Right renal pelvis (tissue), 4 donors: ENCODE measurements at regions not wholly inside any gene's neighbourhood (a gene's known extent, or its start where the extent isn't known, plus 50 kb on each side); places are given as distances from the start of the nearest gene placed in this dataset.
A peak's percentile ranks its signal among the peaks of the same experiment; 100 is the strongest.

Experiments
- DNase-seq, 4 donors: peaks; one replicate each; pipeline ENCODE4 v3.0.0-alpha.2; 2013; ENCODE audit warnings: low read depth in 4 of 4, low spot score in 3 of 4, missing footprints in 1 of 4

DNA sequence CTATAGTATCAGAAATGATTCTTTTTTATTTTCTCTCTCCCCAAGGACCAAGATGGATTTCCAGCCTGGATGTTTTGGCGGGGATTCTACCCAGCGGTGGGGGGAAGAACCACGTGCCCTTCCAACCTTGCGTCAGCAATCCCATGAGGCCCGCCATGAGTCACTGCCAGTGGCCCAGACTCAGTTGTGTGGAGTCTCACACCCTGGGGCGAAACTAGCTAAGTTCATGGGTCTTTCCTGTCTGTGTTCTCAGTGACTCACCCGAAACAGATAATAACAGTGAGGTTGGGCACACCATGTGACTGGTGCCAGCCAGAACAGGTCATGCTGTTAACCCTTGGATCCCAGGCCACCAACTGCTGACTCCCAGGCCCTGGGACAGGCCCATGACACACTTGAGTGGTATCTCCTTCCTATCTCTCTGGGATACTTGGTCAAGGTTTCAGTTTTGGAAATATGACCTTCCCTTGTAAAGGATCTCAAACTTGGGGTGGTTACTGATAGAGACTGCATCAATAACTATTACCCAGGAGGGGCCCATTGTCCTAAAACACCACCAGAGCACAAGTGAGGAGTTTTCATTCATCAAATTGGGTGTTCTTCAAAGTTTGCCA lies 98.0 kb upstream of the DUSP10 start:
- DNase-seq: no peak

DNA sequence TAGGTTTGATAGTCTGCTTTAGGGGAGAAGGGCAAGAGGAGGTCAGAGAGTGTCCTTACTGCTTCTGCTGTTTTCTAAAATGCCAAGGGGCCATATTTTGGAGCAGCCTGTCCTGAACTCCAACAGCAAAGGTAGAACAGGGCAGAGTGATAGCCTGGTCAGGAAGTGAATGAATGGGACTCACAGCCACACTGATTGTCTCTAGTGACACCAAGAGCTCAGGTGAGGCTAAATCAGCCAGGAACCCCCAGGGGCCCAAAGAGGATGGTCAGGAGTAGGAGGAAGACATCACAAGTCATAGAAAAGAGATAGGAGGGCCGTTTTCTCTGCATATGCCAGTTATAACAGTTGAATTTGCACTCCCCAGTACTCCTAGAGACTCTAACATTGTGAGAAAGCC lies 97.4 kb upstream of the DUSP10 start:
- no peak for DNase-seq

DNA sequence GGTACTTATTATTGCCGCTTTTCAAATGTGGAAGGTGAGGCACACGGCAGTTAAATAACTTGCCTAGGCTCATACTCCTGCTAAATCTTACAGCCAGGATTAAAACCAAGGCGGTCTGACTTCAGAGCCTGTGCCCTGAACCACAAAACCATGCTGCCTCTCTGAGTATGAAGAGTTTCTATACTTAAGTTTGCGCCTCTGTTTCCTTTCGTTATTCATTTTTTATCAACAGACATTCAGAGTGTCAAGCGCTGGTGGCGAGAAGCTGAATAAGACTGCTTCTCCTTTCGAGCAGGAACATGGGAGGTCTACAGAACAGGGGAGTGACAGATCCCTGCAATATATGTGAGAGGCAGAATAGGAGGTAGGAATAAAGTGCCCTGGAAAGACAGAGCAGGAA lies 96.0 kb upstream of the DUSP10 start:
- no peak for DNase-seq

DNA sequence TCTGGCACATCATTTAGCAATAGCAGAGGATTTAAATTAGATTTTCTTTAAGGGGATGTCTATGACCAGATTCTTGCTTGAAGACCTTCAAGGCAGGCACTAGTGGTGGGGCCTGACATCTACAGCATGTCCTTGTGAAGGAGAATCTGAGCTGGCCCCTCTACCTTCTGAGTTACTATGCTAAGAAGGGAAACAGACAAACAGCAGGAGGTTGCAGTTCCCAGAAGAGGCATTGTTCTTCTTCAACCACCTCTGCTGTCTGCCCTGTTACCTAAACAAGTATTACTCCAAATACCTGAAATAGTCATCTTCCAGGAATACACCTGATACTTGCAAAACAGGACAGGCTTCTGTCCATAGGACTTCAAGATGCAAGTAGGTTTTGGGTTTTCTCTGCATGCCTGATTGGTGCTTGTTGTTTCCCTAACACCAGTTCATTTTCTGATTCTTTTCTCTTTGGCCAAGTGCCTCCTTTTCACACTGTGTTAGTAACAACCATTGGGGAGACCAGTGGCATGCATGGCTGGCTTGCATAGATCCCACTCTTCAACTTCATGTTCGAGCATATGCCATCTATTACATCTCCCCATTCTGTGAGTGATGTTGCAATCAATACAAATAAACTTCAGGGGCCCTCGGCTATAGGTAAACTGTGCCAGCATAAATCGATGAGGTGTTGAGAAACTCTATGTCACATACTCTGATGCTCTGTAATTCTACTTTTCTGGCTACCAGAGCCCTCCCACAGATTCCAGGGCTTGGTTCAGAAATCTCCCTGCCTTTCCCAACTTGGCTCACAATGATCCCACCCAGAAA lies 93.0 kb upstream of the DUSP10 start:
- DNase-seq: no peak

DNA sequence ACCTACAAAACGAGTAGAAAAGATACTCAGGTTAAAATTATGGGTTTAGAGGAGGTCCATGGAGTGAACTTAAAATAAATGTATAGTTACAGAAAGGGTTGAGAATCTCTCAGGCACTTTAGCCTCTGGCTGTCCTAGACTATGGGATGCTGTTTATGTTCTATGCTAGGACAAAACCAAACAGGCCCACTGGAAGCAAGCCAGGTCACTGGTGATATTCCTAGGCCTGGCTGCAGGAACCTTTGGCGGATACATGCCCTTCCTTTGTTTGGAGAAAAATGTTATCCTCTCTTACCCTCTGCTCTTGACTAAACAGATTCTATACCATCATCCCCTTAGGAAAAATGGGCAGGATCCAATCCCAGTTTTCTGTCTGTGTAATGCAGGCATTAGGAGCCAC lies 90.7 kb upstream of the DUSP10 start:
- DNase-seq: no peak

DNA sequence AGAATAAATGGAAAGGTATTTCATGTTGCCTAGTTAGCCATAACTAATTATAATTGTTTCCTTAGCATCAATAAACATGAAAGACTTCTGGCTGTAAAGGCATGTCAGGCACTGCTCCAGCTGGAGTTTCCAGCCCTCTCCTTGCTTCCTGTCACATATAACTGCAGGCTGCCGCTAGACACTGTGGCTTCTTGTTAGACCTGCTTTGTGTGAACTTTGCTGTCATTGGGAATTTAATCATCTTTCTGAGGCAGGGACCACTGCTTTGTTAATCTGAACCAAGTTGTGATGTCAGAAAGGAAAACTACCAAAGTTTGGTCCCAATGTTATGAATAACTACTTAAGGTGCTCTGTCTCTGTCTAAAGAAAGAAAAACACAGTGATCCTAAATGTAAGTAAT lies 90.3 kb upstream of the DUSP10 start:
- peak in 1 of 4 donors; percentile 12 for DNase-seq

DNA sequence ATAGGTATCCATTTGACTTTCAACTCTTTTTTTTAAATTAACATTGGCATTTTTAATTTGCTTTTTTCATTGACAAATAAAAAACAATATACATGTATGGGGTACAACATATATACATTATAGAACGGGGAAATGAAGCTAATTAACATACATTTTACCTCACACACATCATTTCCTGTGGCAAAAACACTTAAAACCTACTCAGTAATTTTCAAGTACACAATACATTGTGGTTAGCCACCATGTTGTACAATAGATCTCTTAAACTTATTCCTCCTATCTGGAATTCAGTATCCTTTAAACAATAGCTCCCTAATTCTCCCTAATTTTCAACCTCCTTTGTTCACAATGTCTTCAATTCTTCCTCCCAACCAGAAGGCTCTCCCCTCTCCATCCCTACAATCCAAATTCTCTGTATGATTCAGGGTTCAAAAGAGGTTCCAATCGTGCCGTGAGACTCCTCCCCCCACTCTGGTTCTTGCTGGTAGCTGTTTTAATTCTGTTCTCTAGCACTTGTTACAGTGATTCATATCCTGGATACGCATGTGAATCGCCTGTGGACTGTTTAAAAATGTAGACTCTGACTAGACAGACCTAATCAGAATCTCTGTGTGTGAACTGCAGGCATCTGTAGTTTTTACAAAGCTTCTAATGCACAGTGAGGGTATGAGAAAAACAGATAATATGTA lies 87.6 kb upstream of the DUSP10 start:
- DNase-seq: no peak

DNA sequence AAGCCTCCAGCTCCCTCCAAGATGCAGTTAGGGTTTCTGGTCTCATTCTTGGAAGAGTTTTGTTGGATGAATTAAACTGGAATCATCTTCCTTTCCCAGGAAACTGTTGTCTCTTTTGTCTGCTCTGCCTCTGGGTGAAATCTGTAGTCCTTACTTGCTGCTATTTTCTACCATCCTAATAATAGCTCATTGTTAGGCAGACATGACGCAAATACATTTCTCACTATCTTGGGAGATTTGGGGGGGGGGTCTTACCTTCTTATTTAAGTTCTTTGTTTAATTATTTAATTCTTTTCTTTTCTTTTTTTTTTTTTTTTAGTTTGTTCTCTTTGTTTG lies 85.4 kb upstream of the DUSP10 start:
- no peak for DNase-seq

DNA sequence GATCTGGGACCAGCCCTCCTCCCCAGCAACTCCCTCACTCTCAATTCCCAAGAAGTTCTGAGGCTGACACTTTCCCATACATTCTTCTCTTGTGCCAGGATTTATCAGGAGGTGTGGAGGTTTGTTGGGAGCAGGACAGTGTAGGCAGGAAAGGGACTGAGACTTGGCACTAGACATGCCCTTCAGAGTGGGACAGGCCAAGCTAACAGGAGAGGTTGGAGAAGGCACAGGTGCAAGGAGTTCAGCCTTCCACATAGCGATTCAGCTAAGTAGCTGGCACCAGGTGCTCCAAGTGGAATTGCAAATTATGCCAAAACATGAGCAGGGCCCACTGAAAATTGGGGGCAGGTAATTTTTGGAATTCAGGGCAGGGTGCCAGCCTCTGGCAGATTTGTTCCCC lies 83.0 kb upstream of the DUSP10 start:
- no peak for DNase-seq

DNA sequence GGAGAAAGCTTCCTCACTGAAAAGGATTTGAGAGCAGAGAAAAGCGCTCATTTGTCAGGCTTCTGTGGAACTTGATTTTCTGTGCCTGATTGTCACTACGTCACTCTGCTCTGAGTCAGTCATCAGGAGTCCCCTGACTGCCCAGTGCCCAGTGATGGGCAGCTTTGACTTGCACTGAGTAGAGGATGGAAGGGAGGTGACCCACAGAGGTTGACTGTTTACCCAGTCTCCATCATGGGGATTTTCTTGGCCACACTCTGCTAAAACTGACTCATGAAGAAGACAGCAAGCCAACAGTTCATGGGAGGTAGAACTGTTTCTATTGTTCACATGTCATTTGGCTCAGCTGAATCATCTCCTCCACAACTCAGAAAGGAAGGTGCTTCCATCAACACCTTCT lies 82.1 kb upstream of the DUSP10 start:
- DNase-seq: no peak

DNA sequence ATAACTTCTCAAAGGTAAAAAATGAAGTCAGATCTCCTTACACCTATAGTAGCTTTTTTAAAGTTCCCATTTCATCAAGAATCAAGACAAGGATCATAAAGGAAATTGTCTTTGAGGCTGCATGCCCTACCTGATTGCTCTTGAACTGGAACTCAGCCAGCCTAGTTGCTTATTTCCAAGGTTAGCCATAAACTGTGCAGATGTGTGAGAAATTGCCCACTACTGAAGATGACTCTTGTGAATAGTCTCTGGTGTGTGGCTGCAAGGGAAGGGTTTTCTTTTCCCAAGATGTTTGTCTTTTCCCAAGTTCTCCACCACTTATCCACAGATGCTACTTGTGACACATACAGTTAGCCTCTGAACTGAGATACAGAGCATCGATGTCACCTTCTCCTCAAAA lies 81.7 kb upstream of the DUSP10 start:
- no peak for DNase-seq

DNA sequence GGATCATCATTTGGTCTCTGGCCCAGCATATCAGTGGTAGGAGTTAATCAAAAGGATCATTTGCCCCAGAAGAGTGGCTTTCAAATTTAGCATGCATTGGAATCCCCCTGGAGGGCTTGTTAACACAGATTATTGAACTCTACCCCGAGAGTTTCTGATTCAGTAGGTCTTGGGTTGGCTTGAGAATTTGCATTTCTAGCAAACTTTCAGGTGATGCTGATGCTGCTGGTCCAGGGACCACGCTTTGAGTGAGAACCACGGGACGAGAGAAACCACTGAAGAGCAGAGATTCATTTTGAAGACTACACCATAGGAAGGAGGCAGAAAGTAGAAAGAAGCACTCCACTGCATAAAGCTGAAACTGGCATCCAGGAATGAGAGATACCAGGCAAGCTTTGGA lies 81.3 kb upstream of the DUSP10 start:
- DNase-seq: no peak

DNA sequence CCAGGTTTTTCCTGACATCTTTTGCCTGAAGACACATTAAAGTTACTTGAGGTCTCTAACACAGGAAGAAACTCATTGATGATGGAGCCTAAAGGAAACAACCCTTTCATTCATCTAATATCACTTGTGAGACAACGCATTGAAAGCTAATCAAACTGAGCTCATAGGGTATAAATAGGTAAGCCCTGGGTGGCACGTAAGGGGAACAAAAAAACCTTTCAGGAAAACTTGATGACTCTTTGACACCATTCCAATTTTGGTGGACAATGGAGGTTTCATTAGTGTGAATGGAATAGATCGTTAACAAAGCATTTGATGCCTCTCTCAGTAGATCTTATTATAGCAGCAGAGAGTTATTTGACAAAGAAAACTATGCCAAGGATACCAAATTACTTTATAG lies 80.7 kb upstream of the DUSP10 start:
- DNase-seq: no peak

DNA sequence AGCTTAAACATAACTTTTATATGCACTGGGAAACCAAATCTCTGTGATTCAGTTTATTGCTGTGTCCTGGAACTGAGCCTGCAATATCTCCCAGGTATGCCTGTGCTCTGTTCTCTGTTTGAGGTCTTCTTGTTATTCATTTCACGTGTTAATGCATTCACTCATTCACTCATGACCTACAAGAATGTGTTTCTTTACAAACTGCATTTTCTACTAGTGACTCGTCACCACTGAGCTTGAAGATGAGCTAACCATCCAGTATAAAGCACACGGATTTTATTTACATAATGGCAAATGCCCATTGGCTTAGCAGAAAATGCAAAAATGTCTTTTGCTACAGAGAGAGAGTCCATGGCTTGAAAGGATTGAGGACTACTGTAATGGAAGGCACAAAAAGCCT lies 75.0 kb upstream of the DUSP10 start:
- DNase-seq: no peak

DNA sequence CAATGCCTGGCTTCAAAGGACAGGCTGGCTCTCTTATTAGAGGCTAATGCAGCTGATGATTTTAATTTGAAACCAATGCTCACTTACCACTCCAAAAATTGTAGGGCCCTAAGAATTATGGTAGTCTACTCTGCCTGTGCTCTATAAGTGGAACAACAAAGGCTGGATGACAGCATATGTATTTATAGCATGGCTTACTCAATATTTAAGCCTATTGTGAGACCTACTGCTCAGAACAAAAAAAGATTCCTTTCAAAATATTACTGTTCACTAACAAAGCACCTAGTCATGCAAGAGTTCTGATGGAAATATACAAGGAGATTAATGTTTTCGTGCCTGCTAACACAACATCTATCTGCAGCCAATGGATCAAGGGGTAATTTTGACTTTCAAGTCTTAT lies 73.8 kb upstream of the DUSP10 start:
- no peak for DNase-seq

DNA sequence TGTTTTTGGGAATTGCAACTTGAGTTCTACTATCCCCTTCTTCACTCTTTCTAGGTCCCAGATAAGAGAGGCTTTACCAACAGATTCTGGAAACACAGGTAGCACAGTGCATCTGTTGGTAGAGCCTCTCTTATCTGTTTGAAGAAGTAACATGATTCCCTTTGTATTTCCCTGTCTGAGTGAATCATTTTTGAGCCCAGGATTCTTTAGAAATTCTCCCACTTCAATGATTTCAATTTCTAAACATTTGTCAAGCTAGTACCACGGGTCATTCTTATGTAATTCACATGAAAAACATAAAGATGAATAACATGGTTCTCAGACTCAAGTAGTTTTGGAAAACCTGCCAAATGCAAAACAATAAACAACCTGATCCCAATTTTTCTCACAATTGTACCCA lies 72.0 kb upstream of the DUSP10 start:
- DNase-seq: no peak

DNA sequence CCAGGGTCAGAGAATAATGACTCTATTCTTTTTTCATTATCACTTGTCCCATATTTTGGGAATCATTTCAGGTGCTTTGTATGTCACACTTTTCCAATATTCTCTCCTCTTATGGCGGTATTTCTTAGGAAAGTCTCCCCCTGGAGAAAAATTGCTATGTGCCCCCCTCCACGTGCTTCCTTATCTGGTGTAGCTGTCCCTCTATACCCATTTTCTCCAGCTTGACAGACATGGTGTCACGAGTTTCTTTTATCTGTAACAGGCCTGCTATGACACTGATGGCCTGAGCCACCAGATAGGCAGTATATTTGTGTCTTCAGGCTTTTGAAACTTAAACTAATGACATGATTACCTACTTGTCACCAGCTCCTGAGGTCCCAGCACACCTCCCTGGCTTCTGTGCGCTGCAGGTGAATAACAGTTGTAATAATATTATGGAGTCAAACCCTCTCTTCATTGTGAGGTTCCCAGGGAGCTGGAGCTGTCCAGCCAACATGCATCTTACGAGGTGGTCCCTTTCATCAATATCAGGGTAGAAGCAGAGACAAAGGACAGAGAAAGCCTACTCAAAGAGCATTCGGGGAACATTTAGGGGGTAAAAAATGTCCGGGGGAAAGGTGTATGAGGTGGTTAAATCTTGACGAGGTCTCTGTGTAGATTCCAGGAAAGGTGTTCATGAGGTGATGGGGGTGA lies 71.2 kb upstream of the DUSP10 start:
- DNase-seq: no peak

DNA sequence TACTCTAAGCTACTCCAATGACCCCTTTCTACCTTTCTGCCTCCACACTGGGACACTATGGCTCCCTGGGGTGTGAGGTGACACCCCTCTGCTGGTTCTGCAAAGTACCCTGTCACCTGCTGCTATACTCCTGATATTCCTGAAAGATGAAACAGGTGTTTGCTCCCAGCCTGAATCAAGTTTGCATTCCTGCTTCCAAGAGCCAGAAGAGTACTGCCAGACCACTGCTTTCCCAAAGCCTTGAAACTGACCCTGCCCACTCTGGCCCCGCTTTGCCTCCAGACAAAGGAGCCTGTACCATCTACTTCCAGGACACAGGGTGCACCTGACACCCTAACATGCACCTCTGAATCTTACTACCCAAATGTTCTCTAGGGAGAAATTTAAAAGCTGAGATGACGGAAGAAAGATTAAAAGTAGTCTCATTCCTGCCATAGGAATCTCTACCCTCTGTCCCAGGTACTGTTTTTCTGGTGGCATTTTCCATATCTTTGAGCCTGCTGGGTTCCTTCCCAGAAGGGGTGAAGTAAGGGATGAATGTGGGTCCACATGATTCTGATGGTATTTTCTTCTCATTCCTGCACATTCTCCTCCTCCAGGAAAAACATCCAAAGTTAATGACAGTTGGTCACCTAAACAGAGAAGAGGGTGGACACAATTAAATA lies 70.3 kb upstream of the DUSP10 start:
- no peak for DNase-seq

DNA sequence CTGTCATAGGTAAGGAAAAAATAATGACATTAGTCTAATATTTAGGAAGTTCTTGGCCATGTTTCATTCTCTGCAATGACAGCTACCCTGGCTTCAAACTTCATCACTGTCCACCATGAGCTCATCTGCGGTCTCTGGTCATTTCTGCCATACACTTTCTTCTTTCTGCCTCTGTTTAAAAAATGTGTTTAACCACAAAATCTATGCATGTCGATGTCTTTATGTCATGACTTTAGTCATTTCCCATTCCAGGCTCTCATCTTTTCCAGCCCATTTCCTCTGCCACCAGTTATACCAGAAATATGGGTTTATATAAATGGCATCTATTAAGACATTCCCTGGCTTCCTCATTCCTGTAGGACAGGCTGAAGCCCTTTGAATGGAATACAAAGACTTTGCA lies 68.5 kb upstream of the DUSP10 start:
- DNase-seq: no peak

DNA sequence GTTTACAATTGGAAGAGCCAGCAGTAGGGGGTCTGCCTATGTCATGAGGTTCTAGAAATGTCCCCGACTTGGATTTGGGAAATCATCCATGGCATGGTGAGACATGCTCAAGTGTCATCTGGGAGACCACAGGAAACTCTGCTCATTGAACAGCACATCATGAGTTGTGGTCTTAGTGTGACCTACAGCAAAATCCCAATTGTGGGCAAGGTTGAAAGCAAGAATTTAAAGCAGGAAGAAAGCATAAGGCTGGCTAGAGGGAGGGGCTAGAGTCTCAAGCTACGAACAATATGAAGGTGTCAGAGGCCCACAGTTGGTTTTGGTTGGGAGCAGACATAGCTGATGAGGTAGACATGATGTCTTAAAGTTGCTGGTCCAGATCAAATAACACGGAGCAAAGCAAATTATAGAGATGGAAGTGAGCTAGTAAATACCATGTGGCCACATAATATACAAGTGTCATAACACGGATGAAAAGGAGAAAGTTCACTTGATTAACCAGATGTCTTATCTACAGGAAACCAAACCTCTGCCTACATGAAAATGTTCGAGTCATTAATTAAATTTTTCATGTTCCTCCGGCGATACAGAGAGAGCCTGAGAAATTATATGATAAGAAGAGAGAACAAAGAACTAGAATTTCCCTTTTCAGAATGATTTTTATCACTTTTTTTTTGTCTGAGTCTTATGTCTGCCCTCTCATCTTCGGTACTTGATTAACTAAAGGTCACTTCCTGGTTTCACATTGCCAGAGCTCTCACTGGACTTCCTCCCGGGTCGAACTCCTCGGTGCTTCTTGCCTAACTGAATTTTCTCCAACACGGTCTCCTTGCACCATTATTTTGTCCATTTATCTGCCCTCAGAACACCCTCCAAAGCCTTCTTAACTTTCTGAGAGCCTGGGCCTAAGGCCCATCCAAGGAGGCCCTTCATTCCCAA lies 67.5 kb upstream of the DUSP10 start:
- DNase-seq: no peak
